Endodermal cell (in vitro differentiated cells): ENCODE measurements at regions not wholly inside any gene's neighbourhood (a gene's known extent, or its start where the extent isn't known, plus 50 kb on each side); places are given as distances from the start of the nearest gene placed in this dataset.
A peak's percentile ranks its signal among the peaks of the same experiment; 100 is the strongest.

Experiments used
- DNase-seq: peaks from one replicate; pipeline ENCODE4 v3.0.0-alpha.2; 2017
- H3K27ac ChIP-seq: 2 replicates; pipeline ENCODE4 v1.5.1; 2013; ENCODE audit warnings: mild to moderate bottlenecking, low read depth, low read length, moderate library complexity
- H3K27me3 ChIP-seq: 2 replicates; pipeline ENCODE4 v1.6.1; 2013; ENCODE audit warnings: mild to moderate bottlenecking, low read length, moderate library complexity; ENCODE audit not compliant: insufficient read depth, control insufficient read depth, poor library complexity, severe bottlenecking
- H3K36me3 ChIP-seq: 2 replicates; pipeline ENCODE4 v1.7.0; 2013; ENCODE audit warnings: mild to moderate bottlenecking, low read length, moderate library complexity; ENCODE audit not compliant: control insufficient read depth, insufficient read depth
- H3K4me1 ChIP-seq: one replicate; pipeline ENCODE4 v1.7.0; 2013; ENCODE audit warnings: low read length; ENCODE audit not compliant: control insufficient read depth, insufficient read depth
- H3K4me3 ChIP-seq: 2 replicates; pipeline ENCODE4 v1.5.1; 2013; ENCODE audit warnings: mild to moderate bottlenecking, low read length, moderate library complexity
- H3K9ac ChIP-seq: 2 replicates; pipeline ENCODE4 v1.6.1; 2013; ENCODE audit warnings: mild to moderate bottlenecking, low read length, moderate library complexity; ENCODE audit not compliant: poor library complexity, severe bottlenecking; ENCODE audit errors: extremely low read depth
- H3K9me3 ChIP-seq: 2 replicates; pipeline ENCODE4 v1.6.1; 2013; ENCODE audit warnings: mild to moderate bottlenecking, low read length, moderate library complexity; ENCODE audit not compliant: control insufficient read depth
- H3K27ac Mint-ChIP-seq: 2 replicates; pipeline ENCODE4 v1.8.0; 2020; ENCODE audit warnings: mixed read lengths
- H3K27me3 Mint-ChIP-seq: 2 replicates; pipeline ENCODE4 v1.8.0; 2021; ENCODE audit warnings: mild to moderate bottlenecking, mixed read lengths; ENCODE audit not compliant: insufficient read depth
- H3K36me3 Mint-ChIP-seq: 2 replicates; pipeline ENCODE4 v1.8.0; 2020; ENCODE audit warnings: low read depth, mixed read lengths
- H3K4me1 Mint-ChIP-seq: 2 replicates; pipeline ENCODE4 v1.8.0; 2020; ENCODE audit warnings: mixed read lengths
- H3K4me3 Mint-ChIP-seq: 2 replicates; pipeline ENCODE4 v1.8.0; 2020; ENCODE audit warnings: mild to moderate bottlenecking, moderate library complexity, mixed read lengths
- H3K9me3 Mint-ChIP-seq: 2 replicates; pipeline ENCODE4 v1.8.0; 2020; ENCODE audit warnings: mild to moderate bottlenecking, mixed read lengths
- WGBS, 2 experiments: methylation state at CpG; one replicate each; pipeline versions ENCODE4 v1.1.5 to v1.1.7; 2013; ENCODE audit warnings: missing lambda C conversion rate in 2 of 2, mixed read lengths in 1 of 2; ENCODE audit not compliant: insufficient coverage in 1 of 2, insufficient read length in 1 of 2; 5-methylcytosine and 5-hydroxymethylcytosine counted together
- TF ChIP-seq, protein P1 (sequence below): fragments of 200-600 bp; sonication (generic); conservative IDR thresholded peaks from 2 replicates; pipeline ENCODE4 v1.5.0; 2021; ENCODE audit warnings: antibody characterized with exemption, mild to moderate bottlenecking

DNA sequence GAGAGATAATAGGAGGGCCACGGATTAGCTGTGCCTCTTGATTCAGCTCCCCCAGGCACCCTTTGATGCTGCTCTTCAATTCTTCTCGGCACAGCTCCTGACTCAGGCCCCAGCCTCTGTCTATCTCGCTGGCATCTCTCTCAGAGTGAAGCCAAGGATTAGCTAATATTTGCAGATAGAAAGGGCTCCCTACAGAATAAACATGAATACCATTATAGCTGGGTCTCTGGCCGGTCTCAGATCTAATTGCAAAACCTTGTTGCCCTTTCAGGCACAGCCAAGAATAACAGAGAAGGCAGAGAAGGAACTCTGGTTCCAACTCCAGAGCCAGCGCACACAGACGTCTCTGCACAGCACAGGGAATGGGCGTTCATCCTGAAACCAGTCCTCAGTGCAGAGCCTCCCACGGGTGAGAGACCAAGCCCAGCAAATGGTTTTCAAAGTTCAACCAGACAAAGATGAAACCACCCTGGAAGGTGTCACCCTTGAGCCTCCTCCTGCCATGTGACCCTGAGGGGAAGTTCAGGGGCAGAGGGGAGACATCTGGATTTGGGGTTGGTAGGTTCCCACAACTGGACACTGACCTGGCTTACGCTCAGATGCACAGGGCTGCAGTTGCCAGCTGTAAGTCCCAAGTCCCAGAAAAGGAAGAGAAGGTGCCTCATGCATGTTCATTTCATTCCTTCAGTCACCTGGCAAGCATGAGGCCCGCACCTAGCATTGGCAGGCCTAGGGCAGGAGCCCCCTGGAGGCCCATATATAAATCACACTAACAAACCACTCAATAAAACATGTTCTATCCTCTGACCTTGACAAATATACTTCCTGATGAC lies 394.0 kb downstream of the NPHP4 start:
- Mint-ChIP-seq H3K4me1 (peaks cover 36% of the 10 kb centered on the region), H3K36me3 (no peaks in the 10 kb centered on the region)
- WGBS, 2 experiments, result 86% methylated on average over 10 of the region's 10 CpGs

DNA sequence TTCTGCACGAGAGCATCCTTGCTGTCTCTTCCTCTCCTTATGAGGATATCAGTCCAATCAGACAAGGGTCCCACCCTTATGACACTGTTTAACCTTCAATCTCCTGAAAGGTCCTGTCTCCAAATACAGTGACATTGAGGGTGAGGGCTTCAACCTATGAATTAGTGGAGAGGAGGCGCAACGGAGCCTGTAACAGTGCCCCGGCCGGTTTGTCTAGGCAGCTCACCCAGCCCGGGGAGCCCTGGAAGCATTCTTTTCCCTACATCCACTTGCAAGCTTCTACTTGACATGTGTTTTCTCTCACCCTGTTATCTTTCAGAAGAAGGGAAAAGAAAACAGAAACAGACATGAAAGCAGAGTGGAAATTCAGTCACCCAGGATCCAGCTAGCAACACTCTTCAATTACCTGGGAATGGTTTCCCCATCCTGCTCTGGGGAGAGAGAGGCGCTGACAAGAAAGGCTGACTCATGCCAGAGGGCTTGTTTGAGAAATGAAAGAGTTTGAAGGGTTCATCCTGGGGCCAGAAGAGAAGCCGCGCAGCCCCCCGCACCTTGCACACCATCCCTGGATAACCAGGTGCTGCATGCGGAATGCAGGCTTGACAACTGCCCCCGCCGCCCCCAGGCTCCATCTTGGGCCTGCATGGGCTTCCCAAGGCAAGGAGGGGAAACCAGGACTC lies 394.9 kb downstream of the NPHP4 start:
- TF ChIP-seq, protein P1, sequence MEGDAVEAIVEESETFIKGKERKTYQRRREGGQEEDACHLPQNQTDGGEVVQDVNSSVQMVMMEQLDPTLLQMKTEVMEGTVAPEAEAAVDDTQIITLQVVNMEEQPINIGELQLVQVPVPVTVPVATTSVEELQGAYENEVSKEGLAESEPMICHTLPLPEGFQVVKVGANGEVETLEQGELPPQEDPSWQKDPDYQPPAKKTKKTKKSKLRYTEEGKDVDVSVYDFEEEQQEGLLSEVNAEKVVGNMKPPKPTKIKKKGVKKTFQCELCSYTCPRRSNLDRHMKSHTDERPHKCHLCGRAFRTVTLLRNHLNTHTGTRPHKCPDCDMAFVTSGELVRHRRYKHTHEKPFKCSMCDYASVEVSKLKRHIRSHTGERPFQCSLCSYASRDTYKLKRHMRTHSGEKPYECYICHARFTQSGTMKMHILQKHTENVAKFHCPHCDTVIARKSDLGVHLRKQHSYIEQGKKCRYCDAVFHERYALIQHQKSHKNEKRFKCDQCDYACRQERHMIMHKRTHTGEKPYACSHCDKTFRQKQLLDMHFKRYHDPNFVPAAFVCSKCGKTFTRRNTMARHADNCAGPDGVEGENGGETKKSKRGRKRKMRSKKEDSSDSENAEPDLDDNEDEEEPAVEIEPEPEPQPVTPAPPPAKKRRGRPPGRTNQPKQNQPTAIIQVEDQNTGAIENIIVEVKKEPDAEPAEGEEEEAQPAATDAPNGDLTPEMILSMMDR, result no peak
- no peaks in the 10 kb centered on the region for H3K9me3 Mint-ChIP-seq
- Histone ChIP-seq H3K4me3 (no peak overlapping the region), H3K36me3 (no peaks in the 10 kb centered on the region), H3K4me1 (no peaks in the 10 kb centered on the region), H3K9me3 (no peaks in the 10 kb centered on the region), H3K9ac (no peak overlapping the region), H3K27me3 (no peaks in the 10 kb centered on the region), H3K27ac (no peak overlapping the region)
- DNase-seq, result peak; percentile 40
- peaks cover 36% of the 10 kb centered on the region for H3K4me1 Mint-ChIP-seq
- no peak overlapping the region for H3K4me3 Mint-ChIP-seq
- H3K36me3 Mint-ChIP-seq, result no peaks in the 10 kb centered on the region
- 93 to 95% methylated on average over 7 to 13 of the region's 13 CpGs for WGBS, 2 experiments
- peaks cover 13% of the 10 kb centered on the region for H3K27me3 Mint-ChIP-seq
- H3K27ac Mint-ChIP-seq, result peak overlapping the region; percentile 26

More for the DNA sequence above, 394.0 kb downstream of the NPHP4 start:
- Mint-ChIP-seq H3K27me3 (peaks cover 11% of the 10 kb centered on the region), H3K4me3 (no peak overlapping the region), H3K27ac (peak overlapping the region; percentile 26), H3K9me3 (no peaks in the 10 kb centered on the region)
- Histone ChIP-seq H3K27me3 (no peaks in the 10 kb centered on the region), H3K9ac (no peak overlapping the region), H3K4me3 (no peak overlapping the region), H3K36me3 (no peaks in the 10 kb centered on the region), H3K9me3 (no peaks in the 10 kb centered on the region), H3K4me1 (no peaks in the 10 kb centered on the region), H3K27ac (no peak overlapping the region)
- DNase-seq, result peak; percentile 64
- TF ChIP-seq, protein P1, result peak; percentile 78

DNA sequence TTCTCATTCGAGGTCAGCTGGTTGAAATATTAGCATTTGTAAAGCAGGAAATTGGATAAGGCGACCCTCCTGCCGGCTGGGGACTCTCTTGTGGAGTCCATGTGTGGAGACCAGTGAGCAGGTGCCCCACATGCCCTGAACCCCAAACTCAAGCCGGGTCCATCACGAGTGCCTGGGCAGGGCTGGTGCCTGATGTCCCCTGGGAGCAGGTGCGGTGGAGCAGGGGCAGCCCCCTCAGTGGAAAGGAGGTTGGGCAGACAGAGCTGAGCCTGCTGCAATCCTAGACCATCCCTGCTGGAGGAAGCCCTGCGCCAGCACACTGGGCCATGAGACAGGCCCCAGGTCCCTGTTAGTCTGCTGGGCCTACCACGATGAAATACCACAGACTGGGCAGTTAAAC lies 395.6 kb downstream of the NPHP4 start:
- 81 to 89% methylated on average over 5 to 8 of the region's 8 CpGs for WGBS, 2 experiments
- H3K27me3 Mint-ChIP-seq, result peaks cover 15% of the 10 kb centered on the region
- no peak overlapping the region for H3K27ac ChIP-seq
- TF ChIP-seq, protein P1, result no peak
- no peaks in the 10 kb centered on the region for H3K9me3 ChIP-seq
- no peak overlapping the region for H3K4me3 Mint-ChIP-seq
- no peaks in the 10 kb centered on the region for H3K4me1 ChIP-seq
- no peak overlapping the region for H3K4me3 ChIP-seq
- no peaks in the 10 kb centered on the region for H3K27me3 ChIP-seq
- no peak overlapping the region for H3K9ac ChIP-seq
- H3K27ac Mint-ChIP-seq, result no peak overlapping the region
- H3K36me3 Mint-ChIP-seq, result no peaks in the 10 kb centered on the region
- peaks cover 4% of the 10 kb centered on the region for H3K9me3 Mint-ChIP-seq
- peak; percentile 45 for DNase-seq
- peaks cover 36% of the 10 kb centered on the region for H3K4me1 Mint-ChIP-seq
- H3K36me3 ChIP-seq, result no peaks in the 10 kb centered on the region
